Epithelial cell of esophagus (primary cell): ENCODE measurements at regions not wholly inside any gene's neighbourhood (a gene's known extent, or its start where the extent isn't known, plus 50 kb on each side); places are given as distances from the start of the nearest gene placed in this dataset.
"Not testable (repeated sequence)": the region's sequence is repeated elsewhere in the genome, so short reads cannot be mapped to it uniquely, and the experiment has no call there.

Source experiments
- DNase-seq: peaks from one replicate; pipeline ENCODE4 v3.0.0; 2010; ENCODE audit warnings: low read depth
- H3K4me3 ChIP-seq: 2 replicates; pipeline ENCODE4 v1.5.1; 2011; ENCODE audit warnings: mild to moderate bottlenecking, low read length, control low read depth
- TF ChIP-seq, protein P1 (sequence below): IDR thresholded peaks from 2 replicates; pipeline ENCODE4 v1.5.1; 2011; ENCODE audit warnings: low read depth, mild to moderate bottlenecking, low read length, control low read depth, inconsistent platforms; ENCODE audit not compliant: insufficient read depth; ENCODE audit errors: missing control alignments

DNA sequence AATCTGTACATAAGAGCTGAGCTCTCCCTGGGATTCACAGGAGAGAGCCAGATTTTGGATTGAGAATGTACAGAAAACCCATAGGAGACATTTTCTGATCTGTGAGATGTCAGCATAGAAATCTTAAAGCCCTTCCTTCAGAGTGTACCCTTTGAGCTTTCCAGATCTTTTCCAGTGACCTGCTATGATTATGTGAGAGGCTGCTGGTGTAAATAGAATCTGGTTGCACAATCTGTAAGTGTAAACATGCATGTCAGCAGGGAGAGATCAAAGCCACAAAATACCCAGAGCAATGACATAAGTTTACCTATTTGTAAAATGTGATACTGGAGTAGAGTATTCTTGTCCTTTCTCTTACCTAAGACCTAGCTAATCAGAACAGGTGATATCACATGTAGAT, 471.9 kb downstream of the FOXD4L5 start:
- not testable (repeated sequence) for H3K4me3 ChIP-seq
- DNase-seq: peak; percentile 0

DNA sequence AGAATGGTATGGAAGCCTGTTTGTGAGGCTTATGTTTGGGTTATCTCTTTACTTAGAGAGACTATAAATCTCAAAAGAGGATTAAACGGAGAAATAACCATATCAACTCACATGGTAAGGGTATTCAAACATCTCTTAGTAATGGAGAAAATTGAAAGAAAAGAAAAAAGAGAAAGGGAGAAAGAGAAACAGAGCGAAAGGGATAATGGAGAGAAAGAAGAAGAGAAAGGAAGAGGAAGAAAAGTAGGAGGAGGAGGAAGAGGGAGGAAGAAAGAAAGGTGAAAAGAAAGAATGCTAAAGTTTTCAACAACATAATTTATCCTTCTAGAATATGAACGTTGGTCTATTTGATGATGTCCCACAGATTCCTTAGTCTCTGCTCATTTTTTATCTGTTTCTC, 506.3 kb downstream of the FOXD4L5 start:
- H3K4me3 ChIP-seq, DNase-seq: not testable (repeated sequence)

DNA sequence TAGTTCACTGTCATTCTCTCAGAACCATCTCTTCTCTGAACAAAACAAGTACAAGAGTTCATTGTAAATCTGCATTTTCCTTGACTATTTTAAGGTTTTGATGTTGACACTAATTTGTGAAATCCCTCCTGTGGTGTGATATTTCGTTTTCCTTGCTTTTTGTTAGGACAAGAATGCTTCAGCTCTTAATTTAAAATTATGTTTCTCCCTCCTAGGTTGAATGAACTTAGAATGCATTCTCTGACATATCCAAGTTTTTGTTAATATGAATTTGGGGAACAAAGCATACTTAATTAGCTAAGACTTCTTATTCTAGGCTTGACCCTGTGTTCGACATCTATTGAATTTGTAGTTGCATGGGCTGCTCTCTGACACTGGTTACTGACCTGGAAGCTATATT, 508.7 kb downstream of the FOXD4L5 start:
- not testable (repeated sequence) for DNase-seq, H3K4me3 ChIP-seq

DNA sequence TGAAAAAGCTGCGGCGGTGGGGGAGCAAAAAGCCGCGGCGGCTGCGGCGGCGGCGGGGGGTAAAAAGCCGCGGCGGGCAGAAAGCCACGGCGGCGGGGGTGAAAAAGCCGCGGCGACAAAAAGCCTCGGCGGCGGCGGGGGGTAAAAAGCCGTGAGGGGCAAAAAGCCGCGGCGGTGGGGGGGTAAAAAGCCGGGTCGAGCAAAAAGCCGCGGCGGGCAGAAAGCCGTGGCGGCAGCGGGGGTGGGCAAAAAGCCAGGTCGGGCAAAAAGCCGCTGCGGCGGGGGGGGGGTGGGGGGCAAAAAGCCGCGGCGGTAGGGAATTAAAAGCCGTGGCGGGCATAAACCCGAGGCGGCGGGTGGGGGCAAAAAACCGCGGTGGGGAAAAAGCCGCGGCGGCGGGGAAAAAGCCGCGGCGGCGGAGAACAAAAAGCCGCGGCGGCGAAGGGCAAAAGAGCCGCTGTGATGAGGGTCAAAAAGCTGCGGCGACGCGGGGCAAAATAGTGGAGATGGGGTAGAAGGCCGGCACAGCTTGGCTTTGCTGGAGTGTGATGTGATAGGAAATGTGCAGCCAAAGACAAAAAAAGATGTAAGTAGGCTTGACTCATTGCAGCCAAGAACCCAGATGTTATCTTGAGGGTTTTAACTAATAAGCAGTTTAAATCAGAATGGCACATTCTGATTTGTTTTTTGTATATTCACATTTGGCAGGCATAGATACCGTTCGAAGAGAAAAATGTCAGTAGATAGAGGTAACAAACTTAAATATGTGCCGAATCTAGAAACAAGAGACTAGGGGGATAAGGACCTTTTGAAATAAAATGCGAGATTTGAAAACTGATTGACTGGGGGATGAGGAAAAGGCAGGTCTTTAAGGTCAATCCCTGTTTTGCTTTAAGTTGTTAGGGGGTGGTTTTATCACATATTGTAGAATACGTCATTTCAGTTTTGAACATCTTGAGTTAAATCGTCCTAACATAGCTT, 509.9 kb downstream of the FOXD4L5 start:
- DNase-seq: not testable (repeated sequence)

DNA sequence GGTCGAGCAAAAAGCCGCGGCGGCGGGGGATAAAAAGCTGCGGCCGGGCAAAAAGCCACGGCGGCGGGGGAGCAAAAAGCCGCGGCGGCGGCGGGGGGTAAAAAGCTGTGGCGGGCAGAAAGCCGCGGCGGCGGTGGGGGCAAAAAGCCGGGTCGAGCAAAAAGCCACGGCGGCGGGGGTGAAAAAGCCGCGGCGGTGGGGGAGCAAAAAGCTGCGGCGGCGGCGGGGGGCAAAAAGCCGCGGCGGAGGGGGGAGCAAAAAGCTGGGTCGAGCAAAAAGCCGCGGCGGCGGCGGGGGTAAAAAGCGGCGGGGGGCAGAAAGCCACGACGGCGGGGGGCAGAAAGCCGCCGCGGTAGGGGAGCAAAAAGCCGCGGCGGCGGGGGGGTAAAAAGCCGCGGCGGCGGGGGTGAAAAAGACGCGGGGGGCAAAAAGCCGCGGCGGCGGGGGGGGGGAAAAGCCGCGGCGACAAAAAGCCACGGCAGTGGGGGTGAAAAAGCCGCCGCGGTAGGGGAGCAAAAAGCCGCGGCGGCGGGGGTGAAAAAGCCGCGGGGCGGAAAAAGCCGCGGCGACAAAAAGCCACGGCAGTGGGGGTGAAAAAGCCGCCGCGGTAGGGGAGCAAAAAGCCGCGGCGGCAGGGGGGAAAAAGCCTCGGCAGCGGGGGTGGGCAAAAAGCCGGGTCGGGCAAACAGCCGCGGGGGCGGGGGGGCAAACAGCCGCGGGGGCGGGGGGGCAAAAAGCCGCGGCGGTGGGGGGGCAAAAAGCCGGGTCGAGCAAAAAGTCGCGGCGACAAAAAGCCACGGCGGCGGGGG, 510.8 kb downstream of the FOXD4L5 start:
- DNase-seq, H3K4me3 ChIP-seq: not testable (repeated sequence)

More for the DNA sequence above, 509.9 kb downstream of the FOXD4L5 start:
- H3K4me3 ChIP-seq: not testable (repeated sequence)

DNA sequence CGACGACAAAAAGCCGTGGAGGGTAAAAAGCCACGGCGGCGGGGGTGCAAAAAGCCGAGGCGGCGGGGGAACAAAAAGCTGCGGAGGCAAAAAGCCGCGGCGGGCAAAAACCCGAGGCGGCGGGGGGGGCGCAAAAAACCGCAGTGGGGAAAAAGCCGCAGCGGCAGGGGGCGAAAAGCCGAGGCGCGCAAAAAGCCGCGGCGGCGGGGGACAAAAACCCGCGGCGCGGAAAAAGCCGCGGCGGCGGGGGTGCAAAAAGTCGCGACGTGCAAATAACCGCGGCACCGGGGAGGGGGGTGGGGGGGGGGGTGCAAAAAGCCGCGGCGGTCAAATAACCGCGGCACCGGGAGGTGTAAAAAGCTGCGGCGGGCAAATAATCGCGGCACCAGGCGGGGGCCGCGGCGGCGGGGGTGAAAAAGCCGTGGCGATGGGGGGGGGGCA, 511.5 kb downstream of the FOXD4L5 start:
- TF ChIP-seq, protein P1, sequence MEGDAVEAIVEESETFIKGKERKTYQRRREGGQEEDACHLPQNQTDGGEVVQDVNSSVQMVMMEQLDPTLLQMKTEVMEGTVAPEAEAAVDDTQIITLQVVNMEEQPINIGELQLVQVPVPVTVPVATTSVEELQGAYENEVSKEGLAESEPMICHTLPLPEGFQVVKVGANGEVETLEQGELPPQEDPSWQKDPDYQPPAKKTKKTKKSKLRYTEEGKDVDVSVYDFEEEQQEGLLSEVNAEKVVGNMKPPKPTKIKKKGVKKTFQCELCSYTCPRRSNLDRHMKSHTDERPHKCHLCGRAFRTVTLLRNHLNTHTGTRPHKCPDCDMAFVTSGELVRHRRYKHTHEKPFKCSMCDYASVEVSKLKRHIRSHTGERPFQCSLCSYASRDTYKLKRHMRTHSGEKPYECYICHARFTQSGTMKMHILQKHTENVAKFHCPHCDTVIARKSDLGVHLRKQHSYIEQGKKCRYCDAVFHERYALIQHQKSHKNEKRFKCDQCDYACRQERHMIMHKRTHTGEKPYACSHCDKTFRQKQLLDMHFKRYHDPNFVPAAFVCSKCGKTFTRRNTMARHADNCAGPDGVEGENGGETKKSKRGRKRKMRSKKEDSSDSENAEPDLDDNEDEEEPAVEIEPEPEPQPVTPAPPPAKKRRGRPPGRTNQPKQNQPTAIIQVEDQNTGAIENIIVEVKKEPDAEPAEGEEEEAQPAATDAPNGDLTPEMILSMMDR: no peak
- no peak for DNase-seq
- no peak overlapping the region for H3K4me3 ChIP-seq

DNA sequence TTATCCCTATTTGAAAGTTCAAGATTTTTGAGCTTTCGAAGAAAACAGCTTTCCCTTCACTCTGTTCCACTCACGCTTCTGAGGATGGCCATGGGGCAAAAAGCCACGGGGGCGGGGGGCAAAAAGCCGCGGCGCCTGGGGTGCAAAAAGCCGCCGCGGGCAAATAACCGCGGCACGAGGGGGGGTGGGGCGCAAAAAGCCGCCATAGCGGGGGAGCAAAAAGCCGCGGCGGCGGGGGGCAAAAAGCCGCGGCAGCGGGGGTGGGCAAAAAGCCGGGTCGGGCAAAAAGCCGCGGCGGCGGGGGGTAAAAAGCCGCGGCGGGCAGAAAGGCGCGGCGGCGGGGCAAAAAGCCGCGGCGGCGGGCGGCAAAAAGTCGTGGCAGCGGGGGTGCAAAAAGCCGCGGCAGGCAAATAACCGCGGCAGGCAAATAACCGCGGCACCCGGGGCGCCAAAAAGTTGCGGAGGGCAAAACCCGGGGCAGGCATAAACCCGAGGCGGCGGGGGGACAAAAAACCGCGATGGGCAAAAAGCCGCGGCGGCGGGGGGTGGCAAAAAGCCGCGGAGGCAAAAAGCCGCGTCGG, 512.2 kb downstream of the FOXD4L5 start:
- not testable (repeated sequence) for H3K4me3 ChIP-seq, DNase-seq

DNA sequence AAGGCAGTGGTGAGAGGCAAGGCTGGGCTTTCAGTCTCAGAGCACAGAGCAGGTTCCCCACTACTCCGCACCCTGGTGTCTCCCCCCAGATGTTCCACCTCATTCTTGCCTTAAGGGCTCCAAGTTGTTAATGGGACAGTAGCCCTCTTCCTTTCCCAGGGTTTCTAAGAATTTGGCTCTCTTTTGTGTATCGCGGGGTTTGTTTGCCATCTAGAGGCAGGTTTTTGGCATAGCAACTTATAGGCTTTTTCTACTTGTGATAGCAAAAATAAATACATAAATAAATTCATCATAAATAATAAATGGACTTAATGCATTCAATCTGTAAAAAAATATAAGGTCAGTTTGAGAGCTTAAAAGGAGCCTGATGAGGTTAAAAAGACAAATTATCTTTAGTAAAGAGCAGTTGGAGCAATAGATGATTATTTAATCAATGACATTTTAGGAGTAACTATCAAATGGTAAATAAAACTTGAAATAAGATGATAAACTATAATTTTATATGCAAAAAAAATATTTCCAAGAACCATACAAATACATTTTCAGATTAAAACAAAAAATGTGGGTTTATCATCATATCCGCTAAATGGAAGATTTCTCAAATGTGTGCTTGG, 512.8 kb downstream of the FOXD4L5 start:
- DNase-seq: not testable (repeated sequence)

More for the DNA sequence above, 512.8 kb downstream of the FOXD4L5 start:
- not testable (repeated sequence) for H3K4me3 ChIP-seq
